ENCODE measurements at regions not wholly inside any gene's neighbourhood (a gene's known extent, or its start where the extent isn't known, plus 50 kb on each side); places are given as distances from the start of the nearest gene placed in this dataset.

DNA sequence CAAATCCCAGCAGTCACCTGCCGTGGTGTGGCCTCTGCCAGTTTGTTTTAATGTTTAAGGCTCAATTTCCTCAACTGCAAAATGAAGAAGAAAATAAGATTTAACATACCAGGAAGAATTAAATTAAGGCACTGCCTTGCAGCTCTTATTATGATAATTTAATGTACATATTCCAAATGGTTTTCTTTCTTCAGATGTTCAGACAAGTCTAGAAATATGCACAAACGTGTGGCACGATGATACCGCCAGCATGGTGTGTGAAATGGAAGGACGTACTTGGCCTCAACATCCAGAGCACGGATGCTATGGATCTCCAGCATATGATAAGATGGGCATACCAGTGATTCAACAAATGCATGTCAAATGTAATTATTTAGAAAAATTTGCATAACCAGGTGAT is 959.4 kb upstream of the TMEM132C start:
- ChIA-PET POLR2A (no interaction called here), CTCF (no interaction called here)
- no peak for ATAC-seq
- TF ChIP-seq, protein P1, sequence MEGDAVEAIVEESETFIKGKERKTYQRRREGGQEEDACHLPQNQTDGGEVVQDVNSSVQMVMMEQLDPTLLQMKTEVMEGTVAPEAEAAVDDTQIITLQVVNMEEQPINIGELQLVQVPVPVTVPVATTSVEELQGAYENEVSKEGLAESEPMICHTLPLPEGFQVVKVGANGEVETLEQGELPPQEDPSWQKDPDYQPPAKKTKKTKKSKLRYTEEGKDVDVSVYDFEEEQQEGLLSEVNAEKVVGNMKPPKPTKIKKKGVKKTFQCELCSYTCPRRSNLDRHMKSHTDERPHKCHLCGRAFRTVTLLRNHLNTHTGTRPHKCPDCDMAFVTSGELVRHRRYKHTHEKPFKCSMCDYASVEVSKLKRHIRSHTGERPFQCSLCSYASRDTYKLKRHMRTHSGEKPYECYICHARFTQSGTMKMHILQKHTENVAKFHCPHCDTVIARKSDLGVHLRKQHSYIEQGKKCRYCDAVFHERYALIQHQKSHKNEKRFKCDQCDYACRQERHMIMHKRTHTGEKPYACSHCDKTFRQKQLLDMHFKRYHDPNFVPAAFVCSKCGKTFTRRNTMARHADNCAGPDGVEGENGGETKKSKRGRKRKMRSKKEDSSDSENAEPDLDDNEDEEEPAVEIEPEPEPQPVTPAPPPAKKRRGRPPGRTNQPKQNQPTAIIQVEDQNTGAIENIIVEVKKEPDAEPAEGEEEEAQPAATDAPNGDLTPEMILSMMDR (IDR thresholded peaks at IDR 0.05), result no peak
- Mint-ChIP-seq H3K4me3 (no peak overlapping the region), H3K9me3 (no peaks in the 10 kb centered on the region), H3K4me1 (ENCODE audit: low read depth) (no peaks in the 10 kb centered on the region), H3K36me3 (ENCODE audit: low read depth) (no peaks in the 10 kb centered on the region), H3K27me3 (peaks cover 3% of the 10 kb centered on the region), H3K27ac (no peak overlapping the region)
- intact Hi-C loops (cut with micrococcal nuclease), result no loop called here
- DNase-seq, result no peak

DNA sequence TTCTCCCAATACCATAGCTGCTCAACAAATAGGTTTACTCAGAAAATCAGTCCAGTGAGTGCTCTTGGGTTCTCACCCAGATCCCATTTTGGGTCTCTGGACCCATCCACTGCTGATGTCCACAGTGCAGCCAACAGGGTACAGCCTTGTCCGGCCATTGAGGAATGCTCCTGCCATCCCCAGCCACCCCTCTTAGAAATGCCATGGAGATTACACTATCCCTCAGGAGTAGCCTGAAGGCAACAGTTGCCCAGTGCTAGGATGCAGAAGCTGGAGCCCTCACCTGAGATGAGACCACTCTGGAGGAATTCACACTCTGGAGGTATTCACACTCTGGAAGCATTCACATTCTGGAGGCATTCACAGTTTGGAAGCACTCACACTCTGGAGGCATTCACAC is 958.8 kb upstream of the TMEM132C start:
- intact Hi-C loops (cut with micrococcal nuclease), result no loop called here
- CTCF ChIA-PET, result no interaction called here
- Mint-ChIP-seq H3K9me3 (no peaks in the 10 kb centered on the region), H3K4me3 (no peak overlapping the region), H3K36me3 (ENCODE audit: low read depth) (no peaks in the 10 kb centered on the region), H3K27ac (no peak overlapping the region), H3K27me3 (peaks cover 3% of the 10 kb centered on the region), H3K4me1 (ENCODE audit: low read depth) (no peaks in the 10 kb centered on the region)
- DNase-seq, result no peak
- POLR2A ChIA-PET, result no interaction called here
- ATAC-seq, result no peak
- TF ChIP-seq, protein P1 (IDR thresholded peaks at IDR 0.05), result no peak

DNA sequence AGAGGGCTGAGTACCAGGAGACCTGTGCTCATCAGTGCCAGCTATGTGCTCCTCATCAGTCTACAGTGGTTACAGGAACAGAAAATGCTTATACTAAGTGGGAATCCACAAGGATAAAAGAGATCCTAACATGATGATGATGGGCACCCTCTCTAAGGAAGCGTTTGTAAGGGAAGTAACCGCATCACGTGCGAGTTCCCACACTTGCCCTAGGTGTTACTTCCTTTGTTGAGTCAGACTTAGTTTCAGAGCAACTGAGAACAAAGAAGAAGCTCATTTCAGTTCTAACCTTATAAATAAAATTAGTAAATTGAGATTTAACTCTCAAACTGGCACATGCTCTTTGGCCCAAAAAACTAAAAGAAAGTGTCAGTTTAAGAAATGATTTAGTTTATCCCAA is 956.4 kb upstream of the TMEM132C start:
- no peaks in the 10 kb centered on the region for H3K36me3 Mint-ChIP-seq (ENCODE audit: low read depth)
- H3K9me3 Mint-ChIP-seq, result peaks cover 4% of the 10 kb centered on the region
- ChIA-PET POLR2A (no interaction called here), CTCF (no interaction called here)
- no peak for ATAC-seq
- no peak overlapping the region for H3K27ac Mint-ChIP-seq
- no peaks in the 10 kb centered on the region for H3K4me1 Mint-ChIP-seq (ENCODE audit: low read depth)
- H3K27me3 Mint-ChIP-seq, result peaks cover 3% of the 10 kb centered on the region
- DNase-seq, result peak; percentile 3
- TF ChIP-seq, protein P1 (IDR thresholded peaks at IDR 0.05), result no peak
- intact Hi-C loops (cut with micrococcal nuclease), result no loop called here
- no peak overlapping the region for H3K4me3 Mint-ChIP-seq

DNA sequence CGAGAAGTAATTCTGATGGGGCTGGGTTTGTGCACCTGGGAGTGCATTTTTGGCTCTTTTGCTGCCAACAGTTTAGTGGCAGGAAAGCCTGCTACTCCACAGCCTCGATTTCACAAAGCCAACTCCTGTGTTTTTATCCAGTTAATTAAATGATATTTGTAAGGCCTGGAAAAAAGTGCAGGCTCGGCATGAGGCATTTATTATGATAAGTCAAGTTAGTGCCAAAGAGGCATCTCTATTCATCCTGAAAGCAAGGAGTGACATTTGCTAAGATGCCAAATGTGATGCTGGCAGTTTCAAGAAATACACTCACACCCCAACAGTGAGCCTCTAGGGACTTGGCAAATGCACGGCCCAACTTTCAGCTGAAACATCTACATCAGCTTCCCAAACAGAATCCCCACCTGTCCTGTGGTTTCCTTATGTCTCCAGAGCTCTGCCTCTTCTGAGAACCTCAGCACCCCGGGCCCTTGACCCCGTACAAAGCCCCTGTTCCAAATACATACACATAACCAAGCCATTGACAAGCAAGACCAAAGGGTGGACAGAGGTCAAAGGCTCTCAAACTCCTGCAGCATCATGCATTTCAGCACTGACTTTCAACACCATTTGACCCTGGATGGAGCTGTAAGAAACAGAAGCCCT is 955.1 kb upstream of the TMEM132C start:
- no peak for DNase-seq
- ChIA-PET CTCF (interaction anchor here (1.3 kb wide), 1 partner anchor 9 kb away, joined by 3 read pairs; no protein-coding TSS in a partner anchor), POLR2A (no interaction called here)
- Mint-ChIP-seq H3K36me3 (ENCODE audit: low read depth) (no peaks in the 10 kb centered on the region), H3K9me3 (peaks cover 4% of the 10 kb centered on the region), H3K4me1 (ENCODE audit: low read depth) (no peaks in the 10 kb centered on the region), H3K27me3 (peaks cover 3% of the 10 kb centered on the region), H3K27ac (no peak overlapping the region), H3K4me3 (no peak overlapping the region)
- intact Hi-C loops (cut with micrococcal nuclease), result no loop called here
- TF ChIP-seq, protein P1 (IDR thresholded peaks at IDR 0.05), result no peak
- ATAC-seq, result no peak

DNA sequence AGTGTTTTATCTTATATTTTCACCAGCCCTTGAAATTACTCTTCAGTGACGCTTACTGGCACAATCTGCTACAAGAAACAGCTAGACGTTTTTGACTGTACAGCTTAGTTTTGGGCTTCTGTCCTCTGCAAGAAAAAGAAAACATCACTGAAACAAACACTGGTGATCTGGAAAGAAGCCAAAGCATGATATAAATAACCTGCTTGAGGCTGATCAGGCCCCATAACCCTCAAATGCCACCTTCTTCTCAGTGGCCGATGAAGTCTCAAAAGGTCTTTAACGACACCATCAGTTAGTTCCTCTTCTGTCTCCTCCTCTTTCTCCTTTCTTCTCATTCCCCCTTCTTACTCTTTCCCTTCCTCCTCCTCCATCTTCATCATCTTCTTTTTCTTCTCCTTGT is 942.3 kb upstream of the TMEM132C start:
- no peak overlapping the region for H3K4me3 Mint-ChIP-seq
- no peaks in the 10 kb centered on the region for H3K9me3 Mint-ChIP-seq
- ATAC-seq (no peak), DNase-seq (no peak)
- no peaks in the 10 kb centered on the region for H3K4me1 Mint-ChIP-seq (ENCODE audit: low read depth)
- TF ChIP-seq, protein P1 (IDR thresholded peaks at IDR 0.05), result no peak
- intact Hi-C loops (cut with micrococcal nuclease), result no loop called here
- CTCF ChIA-PET, result no interaction called here
- no peaks in the 10 kb centered on the region for H3K27me3 Mint-ChIP-seq
- H3K27ac Mint-ChIP-seq, result no peak overlapping the region
- POLR2A ChIA-PET, result no interaction called here
- no peaks in the 10 kb centered on the region for H3K36me3 Mint-ChIP-seq (ENCODE audit: low read depth)
